ENCODE measurements at regions not wholly inside any gene's neighbourhood (a gene's known extent, or its start where the extent isn't known, plus 50 kb on each side); places are given as distances from the start of the nearest gene placed in this dataset.

GRCh38 chr18:55650363-55650870 lies 62.4 kb upstream of the TCF4 start:
- DNase-seq (ENCODE audit: low read depth): peak; percentile 32

GRCh38 chr18:55647331-55647730 lies 59.3 kb upstream of the TCF4 start:
- no peak for DNase-seq (ENCODE audit: low read depth)

- DNase-seq (ENCODE audit: low read depth): no peak
These were observed 54.2 kb upstream of the TCF4 start for GRCh38 chr18:55642191-55642590.

- no peak for DNase-seq (ENCODE audit: low read depth)
These were observed 53.5 kb upstream of the TCF4 start for GRCh38 chr18:55641486-55641885.

All from iris pigment epithelial cell (primary cell).